Stimulated activated CD4-positive, alpha-beta T cell treated with anti-CD3 and anti-CD28 coated beads, Interleukin-2, amount 100 ng/mL, for 4 hours (primary cell): ENCODE measurements at regions not wholly inside any gene's neighbourhood (a gene's known extent, or its start where the extent isn't known, plus 50 kb on each side); places are given as distances from the start of the nearest gene placed in this dataset.
"Not testable (repeated sequence)": the region's sequence is repeated elsewhere in the genome, so short reads cannot be mapped to it uniquely, and the experiment has no call there.

ENCODE experiments used
- DNase-seq: peaks from one replicate; pipeline ENCODE4 v3.0.0-alpha.2; 2020; ENCODE audit warnings: low read depth

DNA sequence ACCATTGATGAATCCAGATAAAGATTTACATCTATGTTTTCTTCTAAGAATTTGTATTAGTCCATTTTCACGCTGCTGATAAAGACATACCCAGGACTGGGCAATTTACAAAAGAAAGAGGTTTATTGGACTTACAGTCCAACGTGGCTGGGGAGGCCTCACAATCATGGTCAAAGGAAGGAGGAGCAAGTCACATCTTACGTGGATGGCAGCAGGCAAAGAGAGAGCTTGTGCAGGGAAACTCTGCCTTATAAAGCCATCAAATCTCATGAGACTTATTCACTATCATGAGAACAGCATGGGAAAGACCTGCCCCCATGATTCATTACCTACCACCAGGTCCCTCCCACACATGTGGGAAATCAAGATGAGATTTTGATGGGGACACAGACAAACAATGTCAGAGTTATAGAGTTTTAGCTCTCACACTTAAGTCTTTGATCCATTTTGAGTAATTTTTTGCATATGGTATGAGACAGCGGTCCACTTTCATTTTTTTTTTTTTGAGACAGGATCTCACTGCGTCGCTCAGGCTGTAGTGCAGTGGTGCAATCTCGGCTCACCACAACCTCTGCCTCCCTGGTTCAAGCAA lies 53.5 kb upstream of the JADE2 start:
- not testable (repeated sequence) for DNase-seq

DNA sequence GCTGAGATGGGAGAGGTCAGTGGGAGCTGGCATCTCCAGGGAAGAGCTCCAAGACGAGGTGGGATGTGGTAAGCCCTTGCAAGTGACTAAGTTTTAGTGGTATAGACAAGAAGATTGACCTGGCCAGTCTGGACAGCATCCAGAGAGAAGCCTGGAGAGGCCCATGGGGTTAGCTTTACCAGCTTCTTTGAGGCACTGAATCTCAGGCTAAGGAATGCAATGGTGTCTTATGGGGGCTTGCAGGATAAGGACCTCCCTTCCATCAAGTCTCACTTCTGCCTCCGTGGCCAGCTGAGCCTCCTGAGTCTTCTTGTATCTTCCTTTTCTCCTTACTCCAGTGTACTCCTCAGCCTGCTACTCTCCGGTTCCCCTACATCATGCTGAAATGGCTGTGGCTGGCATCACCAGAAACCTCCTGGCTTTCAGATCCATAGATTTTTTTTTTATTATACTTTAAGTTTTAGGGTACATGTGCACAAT lies 56.5 kb upstream of the JADE2 start:
- DNase-seq, result no peak

DNA sequence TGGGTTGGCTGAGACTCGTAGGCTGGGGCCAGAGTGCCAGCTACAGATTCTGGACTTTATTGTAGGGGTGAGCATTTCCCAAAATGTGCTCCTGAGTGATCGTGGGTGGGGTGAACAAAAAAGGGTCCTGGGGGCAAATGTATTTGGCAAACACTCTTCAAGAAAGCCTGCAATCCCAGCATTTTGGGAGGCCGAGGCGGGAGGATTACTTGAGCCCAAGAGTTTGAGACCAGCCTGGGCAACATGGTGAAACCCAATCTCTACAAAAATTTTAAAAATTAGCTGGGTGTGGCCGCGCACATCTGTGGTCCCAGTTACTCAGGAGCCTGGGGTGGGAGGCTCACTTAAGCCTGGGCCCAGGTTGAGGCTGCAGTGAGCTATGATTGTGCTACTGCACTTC lies 55.5 kb upstream of the CDKN2AIPNL start:
- no peak for DNase-seq

DNA sequence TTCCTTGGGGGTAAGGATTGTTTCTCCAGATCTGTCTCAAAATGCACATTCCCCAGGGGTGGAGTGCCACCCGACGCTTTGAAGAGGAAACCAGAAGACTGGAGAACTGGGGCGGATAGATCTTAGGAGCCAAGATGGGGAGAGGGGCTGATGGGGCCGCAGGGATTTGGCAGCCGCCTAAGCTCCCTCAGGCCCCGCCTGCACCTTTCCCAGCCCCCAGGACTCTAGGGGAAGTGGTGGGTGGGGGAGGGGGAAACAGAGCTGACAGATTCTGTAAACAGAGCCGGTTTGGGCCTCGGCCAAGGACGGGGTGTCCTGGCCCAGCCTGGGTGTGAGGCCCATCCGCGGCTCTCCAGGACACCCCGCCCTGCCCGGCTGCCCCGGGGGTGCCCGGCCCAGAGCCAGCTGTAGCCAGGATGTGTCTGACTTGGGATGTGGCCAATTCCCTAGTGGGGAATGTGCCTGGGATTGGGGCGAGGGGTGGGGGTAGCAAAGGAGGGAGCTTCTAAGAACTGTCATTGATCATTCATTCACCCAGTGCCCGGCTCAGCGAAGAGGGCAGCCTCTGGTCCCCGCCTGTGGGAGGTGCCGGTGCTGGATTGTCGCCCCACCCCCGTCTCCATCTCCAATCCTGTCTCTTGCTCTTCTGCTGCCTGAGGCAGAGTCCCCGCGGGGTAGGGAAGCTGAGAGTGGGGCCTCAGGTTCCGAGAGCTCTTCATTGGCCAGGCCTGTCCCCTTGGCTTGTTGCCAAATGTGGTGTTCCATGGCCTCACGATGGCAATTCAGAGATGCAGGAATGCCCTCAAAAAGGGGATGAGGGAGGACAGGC lies 54.8 kb upstream of the CDKN2AIPNL start:
- DNase-seq, result peak; percentile 16

DNA sequence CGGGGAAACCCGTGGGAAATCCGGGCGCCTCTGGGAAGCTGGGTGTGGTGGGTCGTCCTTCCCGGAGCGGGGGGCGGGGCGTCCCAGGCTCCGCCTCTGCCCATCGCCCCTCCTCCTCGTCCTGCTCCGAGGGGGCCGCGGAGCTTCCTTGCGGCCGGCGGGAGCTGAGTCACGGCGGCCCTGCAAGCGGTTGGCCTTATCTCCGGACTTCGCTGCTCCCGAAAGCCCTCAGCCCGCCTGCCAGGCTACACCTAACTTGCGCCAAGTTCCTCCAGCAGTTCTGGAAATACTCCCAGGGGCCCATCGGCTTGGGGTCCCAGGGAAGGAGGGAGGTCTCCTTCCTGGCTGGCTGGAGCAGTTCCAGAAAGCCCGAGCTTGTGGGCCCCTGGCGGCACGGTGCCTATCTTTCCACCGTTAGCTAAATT lies 54.1 kb upstream of the CDKN2AIPNL start:
- peak; percentile 10 for DNase-seq

DNA sequence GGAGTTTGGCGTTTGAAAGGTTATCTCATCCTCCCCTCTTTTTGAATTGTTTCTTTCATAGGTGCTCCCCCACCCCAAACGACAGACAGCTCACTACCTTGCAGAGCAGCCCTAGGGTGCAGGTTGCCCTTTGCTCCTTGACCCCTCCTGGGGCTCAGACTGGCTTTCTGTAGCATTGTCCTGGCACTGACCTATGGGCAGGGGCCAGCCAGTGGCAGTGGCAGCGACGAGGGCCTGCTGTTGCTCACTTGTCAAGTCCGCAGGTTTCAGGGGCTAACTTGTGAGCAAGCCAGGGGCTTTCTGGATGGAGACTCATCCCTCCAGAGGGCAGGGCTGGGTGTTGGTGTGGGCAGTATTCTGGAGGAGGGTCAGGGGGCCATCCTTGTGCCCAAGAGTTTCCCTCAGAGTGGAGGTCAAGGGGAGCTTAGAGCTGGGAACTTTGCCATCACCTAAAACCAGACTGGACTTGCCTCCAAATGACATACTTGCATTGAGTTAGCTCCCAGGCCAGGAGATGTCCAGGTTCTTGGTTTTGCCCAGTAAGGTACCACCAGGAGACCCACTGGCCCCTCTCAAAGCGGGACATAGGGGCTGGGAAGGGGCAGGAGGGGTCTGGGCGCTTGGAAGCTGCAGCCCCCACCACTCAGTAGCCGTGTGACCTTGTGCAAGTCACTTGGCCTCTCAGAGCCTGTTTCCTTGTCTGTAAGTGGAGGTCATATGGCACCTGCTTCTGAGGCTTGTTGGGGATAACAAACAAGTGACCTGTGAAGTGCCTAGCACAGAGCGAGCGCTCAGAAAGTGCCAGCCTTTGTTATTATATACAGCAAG lies 53.5 kb upstream of the CDKN2AIPNL start:
- no peak for DNase-seq

DNA sequence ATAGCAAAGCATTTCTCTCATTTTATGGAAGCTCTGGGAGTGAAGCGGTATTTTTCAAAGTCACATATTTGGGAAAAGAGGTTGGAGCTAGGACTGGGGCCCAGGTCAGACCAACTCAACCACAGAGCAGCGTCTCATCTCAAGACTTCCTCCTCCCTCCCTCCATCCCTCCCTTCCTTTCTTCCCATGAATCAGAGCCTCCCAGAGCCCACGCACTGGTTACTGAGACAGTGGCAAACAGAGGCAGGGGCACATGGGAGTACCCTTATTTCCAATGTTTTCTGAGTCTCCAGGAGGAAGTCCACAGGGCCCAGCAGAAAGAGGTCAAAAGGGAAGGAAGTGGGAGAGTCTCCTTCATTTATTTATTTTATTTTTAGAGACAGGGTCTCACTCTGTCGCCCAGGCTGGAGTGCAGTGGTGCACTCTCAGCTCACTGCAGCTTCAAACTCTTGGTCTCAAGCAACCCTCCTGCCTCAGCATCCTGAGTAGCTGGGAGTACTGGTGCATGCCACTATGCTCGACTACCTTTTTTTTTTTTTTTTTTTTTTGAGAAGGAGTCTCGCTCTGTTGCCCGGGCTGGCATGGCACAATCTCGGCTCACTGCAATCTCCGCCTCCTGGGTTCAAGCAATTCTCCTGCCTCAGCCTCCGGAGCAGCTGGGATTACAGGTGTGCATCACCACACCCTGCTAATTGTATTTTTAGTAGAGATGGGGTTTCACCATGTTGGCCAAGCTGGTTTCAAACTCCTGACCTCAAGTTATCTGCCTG lies 52.5 kb upstream of the CDKN2AIPNL start:
- DNase-seq, result no peak

DNA sequence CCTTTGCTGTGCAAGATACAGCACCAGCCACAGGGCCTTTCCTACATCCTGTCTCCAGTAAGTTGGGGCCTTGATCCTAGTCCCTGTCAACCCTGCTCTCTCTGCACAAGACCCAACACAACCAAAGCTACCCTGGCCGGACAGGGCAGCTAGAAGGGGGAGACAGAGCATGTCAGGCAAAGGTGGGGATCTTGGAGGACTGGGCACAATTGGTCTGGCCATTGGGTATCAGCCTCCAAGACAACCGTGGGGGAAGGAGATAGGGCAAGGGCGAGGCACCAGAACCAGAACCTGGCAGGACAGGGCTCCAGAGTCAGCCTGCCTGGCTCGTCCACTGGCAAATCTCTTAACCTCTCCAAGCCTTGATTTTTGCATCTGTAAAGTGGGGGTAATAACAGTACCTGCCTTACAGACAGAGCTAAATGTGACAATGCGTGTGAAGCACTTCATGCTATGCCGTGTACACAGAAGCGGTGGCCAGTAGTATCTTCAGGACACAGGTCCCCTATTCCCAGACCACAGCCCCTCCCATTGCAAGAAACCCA lies 51.6 kb upstream of the CDKN2AIPNL start:
- DNase-seq, result no peak

DNA sequence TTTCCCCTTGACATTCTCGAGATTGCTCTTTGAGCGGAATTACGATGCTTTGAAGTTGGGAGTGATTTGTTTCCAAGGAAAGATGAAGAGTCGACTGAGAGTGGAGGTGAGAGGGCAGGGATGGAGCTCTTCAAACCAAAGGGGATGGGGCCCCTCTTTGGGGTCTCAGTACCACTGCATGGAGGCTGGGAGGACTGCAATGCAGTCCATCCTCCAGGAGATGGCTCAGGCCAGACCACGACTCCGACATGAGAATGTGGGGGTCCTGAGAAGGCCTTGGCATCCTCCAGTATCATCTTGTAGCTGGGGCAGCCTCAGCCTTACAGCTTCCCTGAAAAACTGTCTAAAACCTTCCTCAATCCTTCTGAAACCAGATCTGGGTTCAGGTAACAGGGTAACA lies 51.1 kb upstream of the CDKN2AIPNL start:
- no peak for DNase-seq

DNA sequence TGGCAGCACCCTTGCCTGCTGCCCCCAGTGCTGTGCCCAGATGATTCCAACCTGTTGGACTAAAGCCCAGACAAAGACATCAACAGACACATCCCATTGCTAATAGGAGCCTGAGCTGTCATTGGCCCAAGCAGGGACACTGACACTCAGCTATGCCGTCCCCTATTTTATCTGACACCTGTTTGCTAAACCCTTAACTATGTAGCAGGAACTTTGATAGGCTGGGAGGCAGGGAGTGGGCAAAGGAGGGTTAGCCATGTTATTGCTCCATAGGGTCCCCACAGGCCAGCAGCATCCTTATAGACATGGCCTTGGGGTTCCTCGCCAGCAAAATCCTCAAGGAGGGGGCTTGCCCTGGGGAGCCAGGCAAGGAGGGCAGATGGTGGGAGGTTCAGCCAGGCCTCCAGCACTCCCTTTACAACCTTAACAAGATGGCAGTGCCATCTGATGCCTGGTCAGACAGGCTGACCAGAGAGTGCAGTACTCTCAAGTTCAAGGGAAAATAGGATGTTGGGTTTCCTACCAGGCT lies 50.4 kb upstream of the CDKN2AIPNL start:
- DNase-seq, result no peak
